ENCODE measurements at regions not wholly inside any gene's neighbourhood (a gene's known extent, or its start where the extent isn't known, plus 50 kb on each side); places are given as distances from the start of the nearest gene placed in this dataset.

GRCh38 chr3:74537857-74538256 is 76.6 kb downstream of the CNTN3 start:
- no peak for TF ChIP-seq CEBPB (IDR thresholded peaks at IDR 0.05)
- TF ChIP-seq TEAD4 (IDR thresholded peaks at IDR 0.05) = no peak
- TF ChIP-seq TCF12 (IDR thresholded peaks at IDR 0.05; ENCODE audit: low read depth) = no peak
- no peak for TF ChIP-seq YY1 (IDR thresholded peaks at IDR 0.05; ENCODE audit: low read depth)
- no peak for TF ChIP-seq EP300 (IDR thresholded peaks at IDR 0.05; ENCODE audit: borderline replicate concordance)
- TF ChIP-seq, protein P1, sequence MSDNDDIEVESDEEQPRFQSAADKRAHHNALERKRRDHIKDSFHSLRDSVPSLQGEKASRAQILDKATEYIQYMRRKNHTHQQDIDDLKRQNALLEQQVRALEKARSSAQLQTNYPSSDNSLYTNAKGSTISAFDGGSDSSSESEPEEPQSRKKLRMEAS (IDR thresholded peaks at IDR 0.05) = no peak
- TF ChIP-seq ZBTB7A (IDR thresholded peaks at IDR 0.05; ENCODE audit: low read depth) = no peak
- no peak for TF ChIP-seq FOXM1 (IDR thresholded peaks at IDR 0.05; ENCODE audit: borderline replicate concordance, low read depth)
- TF ChIP-seq RAD21 (IDR thresholded peaks at IDR 0.05; ENCODE audit: low read depth) = no peak
- TF ChIP-seq CREB1 (IDR thresholded peaks at IDR 0.05; ENCODE audit: low read depth) = no peak
- TF ChIP-seq USF1 (IDR thresholded peaks at IDR 0.05) = no peak
- no peak for TF ChIP-seq REST (IDR thresholded peaks at IDR 0.05; ENCODE audit: low read depth)
- no peak for TF ChIP-seq NFIC (IDR thresholded peaks at IDR 0.05)

DNA sequence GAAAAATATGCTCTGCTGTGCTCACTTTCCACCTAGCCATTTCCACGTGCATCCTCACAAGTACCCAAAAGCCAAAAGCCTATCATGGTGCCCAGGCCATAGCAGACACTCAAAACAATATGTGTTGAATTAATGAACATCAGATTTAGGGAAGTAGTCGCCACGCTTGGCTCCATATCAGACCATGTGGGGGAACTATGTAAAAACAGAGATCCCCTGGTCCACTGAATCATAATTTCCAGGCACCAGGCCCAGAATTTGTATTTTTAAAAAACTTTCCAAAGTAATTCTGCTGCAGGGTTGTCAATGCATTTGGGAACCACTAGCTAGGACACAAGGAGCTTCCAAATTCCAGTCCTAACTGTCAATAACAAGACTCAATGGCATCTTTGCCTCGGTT is 77.3 kb downstream of the CNTN3 start:
- TF ChIP-seq YY1 (IDR thresholded peaks at IDR 0.05; ENCODE audit: low read depth) = no peak

GRCh38 chr3:74535281-74535680 is 79.2 kb downstream of the CNTN3 start:
- TF ChIP-seq ZBTB7A (IDR thresholded peaks at IDR 0.05; ENCODE audit: low read depth) = no peak

- TF ChIP-seq, protein P1 (IDR thresholded peaks at IDR 0.05) = no peak
- TF ChIP-seq EGR1 (IDR thresholded peaks at IDR 0.05) (no peak), CREB1 (IDR thresholded peaks at IDR 0.05; ENCODE audit: low read depth) (no peak), TCF12 (IDR thresholded peaks at IDR 0.05; ENCODE audit: low read depth) (no peak), CEBPB (IDR thresholded peaks at IDR 0.05) (no peak)
Measured at GRCh38 chr3:74534611-74535010, 79.8 kb downstream of the CNTN3 start.

DNA sequence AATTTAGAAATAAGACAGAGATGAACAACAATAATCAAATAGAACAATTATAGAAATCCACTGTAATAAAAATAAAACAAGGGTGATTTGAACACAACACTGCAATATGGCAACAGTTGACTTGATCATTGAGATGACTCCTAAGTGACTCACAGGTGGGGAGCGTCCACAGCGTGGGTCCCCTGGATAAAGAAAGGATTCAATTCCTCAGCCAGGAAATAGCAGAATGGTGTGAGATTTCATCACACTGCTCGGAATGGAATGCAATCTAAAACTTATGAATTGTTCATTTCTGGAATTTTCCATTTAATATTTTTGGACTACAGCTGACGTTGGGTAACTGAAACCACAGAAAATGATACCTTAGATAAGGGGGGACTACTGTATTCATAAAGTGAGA is 82.0 kb downstream of the CNTN3 start:
- TF ChIP-seq CEBPB (IDR thresholded peaks at IDR 0.05) (no peak), ZBTB7A (IDR thresholded peaks at IDR 0.05; ENCODE audit: low read depth) (no peak), TCF12 (IDR thresholded peaks at IDR 0.05; ENCODE audit: low read depth) (no peak), TEAD4 (IDR thresholded peaks at IDR 0.05) (no peak), REST (IDR thresholded peaks at IDR 0.05; ENCODE audit: low read depth) (no peak), EP300 (IDR thresholded peaks at IDR 0.05; ENCODE audit: borderline replicate concordance) (no peak)
- TF ChIP-seq, protein P1 (IDR thresholded peaks at IDR 0.05) = no peak

DNA sequence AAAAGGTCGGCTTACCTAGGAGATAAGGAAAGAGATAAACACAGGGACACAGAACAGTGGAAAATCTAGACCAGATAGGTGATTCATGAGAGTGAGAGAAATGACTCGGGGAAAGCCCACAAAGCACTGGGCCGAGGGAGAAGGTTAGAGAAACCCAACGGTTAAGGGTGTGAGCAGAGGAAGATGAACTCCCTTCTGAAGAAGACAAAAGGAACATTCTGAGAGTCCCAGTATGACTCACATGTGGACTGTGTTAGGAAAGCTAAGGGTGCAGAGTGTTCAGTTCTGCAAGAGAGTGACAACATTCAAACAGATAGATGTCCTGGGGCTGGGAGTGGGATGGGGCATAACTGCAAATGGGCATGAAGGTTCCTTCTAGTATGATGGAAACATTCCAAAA is 83.0 kb downstream of the CNTN3 start:
- TF ChIP-seq TAF1 (IDR thresholded peaks at IDR 0.05; ENCODE audit: low read depth) (no peak), CEBPB (IDR thresholded peaks at IDR 0.05) (no peak), TEAD4 (IDR thresholded peaks at IDR 0.05) (no peak), TCF12 (IDR thresholded peaks at IDR 0.05; ENCODE audit: low read depth) (no peak), YY1 (IDR thresholded peaks at IDR 0.05; ENCODE audit: low read depth) (no peak), EGR1 (IDR thresholded peaks at IDR 0.05) (no peak), FOXM1 (IDR thresholded peaks at IDR 0.05; ENCODE audit: borderline replicate concordance, low read depth) (no peak), NFIC (IDR thresholded peaks at IDR 0.05) (no peak), ZBTB7A (IDR thresholded peaks at IDR 0.05; ENCODE audit: low read depth) (no peak), RAD21 (IDR thresholded peaks at IDR 0.05; ENCODE audit: low read depth) (no peak), EP300 (IDR thresholded peaks at IDR 0.05; ENCODE audit: borderline replicate concordance) (no peak), REST (IDR thresholded peaks at IDR 0.05; ENCODE audit: low read depth) (no peak), USF1 (IDR thresholded peaks at IDR 0.05) (no peak), CREB1 (IDR thresholded peaks at IDR 0.05; ENCODE audit: low read depth) (no peak)
- TF ChIP-seq, protein P1 (IDR thresholded peaks at IDR 0.05) = no peak

All from Ishikawa (cell line).